DOHH2 (cell line): ENCODE measurements at regions not wholly inside any gene's neighbourhood (a gene's known extent, or its start where the extent isn't known, plus 50 kb on each side); places are given as distances from the start of the nearest gene placed in this dataset.

Experiments
- H3F3A ChIP-seq: fragments of 200-600 bp; sonication (generic), shearing (Covaris generic); 2 replicates; pipeline ENCODE4 v1.6.0; 2016; ENCODE audit warnings: antibody characterized with exemption, mild to moderate bottlenecking; ENCODE audit not compliant: control insufficient read depth, insufficient read depth
- H3K27ac ChIP-seq: fragments of 200-600 bp; sonication (generic); 2 replicates; pipeline ENCODE4 v1.5.1; 2014; ENCODE audit warnings: low read depth, mild to moderate bottlenecking, low read length, moderate library complexity
- H3K27me3 ChIP-seq: fragments of 200-600 bp; sonication (generic); 2 replicates; pipeline ENCODE4 v1.6.1; 2014; ENCODE audit warnings: mild to moderate bottlenecking, low read length, mixed read lengths; ENCODE audit not compliant: control insufficient read depth
- H3K36me3 ChIP-seq: fragments of 200-600 bp; sonication (generic); 2 replicates; pipeline ENCODE4 v1.6.1; 2014; ENCODE audit warnings: mild to moderate bottlenecking, low read length, moderate library complexity, mixed read lengths; ENCODE audit not compliant: control insufficient read depth
- H3K4me1 ChIP-seq: fragments of 200-600 bp; sonication (generic); 2 replicates; pipeline ENCODE4 v1.6.1; 2014; ENCODE audit warnings: mild to moderate bottlenecking, low read length, mixed read lengths; ENCODE audit not compliant: control insufficient read depth
- H3K4me2 ChIP-seq: fragments of 200-600 bp; sonication (generic); 2 replicates; pipeline ENCODE4 v1.6.0; 2014; ENCODE audit warnings: mild to moderate bottlenecking, low read length, moderate library complexity
- H3K4me3 ChIP-seq: fragments of 200-600 bp; sonication (generic); 2 replicates; pipeline ENCODE4 v1.5.1; 2014; ENCODE audit warnings: mild to moderate bottlenecking, low read length, mixed read lengths
- H3K79me2 ChIP-seq: fragments of 200-600 bp; sonication (generic); 2 replicates; pipeline ENCODE4 v1.6.1; 2014; ENCODE audit warnings: mild to moderate bottlenecking, low read length, mixed read lengths; ENCODE audit not compliant: control insufficient read depth
- H3K9me2 ChIP-seq: fragments of 200-600 bp; sonication (generic); replicated peaks from 2 replicates; pipeline ENCODE4 v1.6.1; 2014; ENCODE audit warnings: mild to moderate bottlenecking, low read length, mixed read lengths; ENCODE audit not compliant: control insufficient read depth
- H3K9me3 ChIP-seq: fragments of 200-600 bp; sonication (generic); 2 replicates; pipeline ENCODE4 v1.6.1; 2014; ENCODE audit warnings: antibody characterized with exemption, low read length, mixed read lengths; ENCODE audit not compliant: control insufficient read depth, insufficient read depth
- H4K20me1 ChIP-seq: fragments of 200-600 bp; sonication (generic); 2 replicates; pipeline ENCODE4 v1.6.0; 2014; ENCODE audit warnings: low read depth, mild to moderate bottlenecking, antibody characterized with exemption, low read length, moderate library complexity; ENCODE audit not compliant: control insufficient read depth, insufficient read depth
- EZH2phosphoT487 ChIP-seq: fragments of 200-600 bp; sonication (generic); IDR thresholded peaks from 2 replicates; pipeline ENCODE4 v1.6.1; 2017; ENCODE audit warnings: borderline replicate concordance, mild to moderate bottlenecking, antibody characterized with exemption, low read length, moderate library complexity, mixed read lengths
- TF ChIP-seq, protein P1 (sequence below): fragments of 200-600 bp; sonication (generic); IDR thresholded peaks from one replicate; pipeline ENCODE4 v1.5.1; 2014; ENCODE audit warnings: antibody characterized with exemption, mild to moderate bottlenecking, low read depth, low read length; ENCODE audit not compliant: poor library complexity, severe bottlenecking

DNA sequence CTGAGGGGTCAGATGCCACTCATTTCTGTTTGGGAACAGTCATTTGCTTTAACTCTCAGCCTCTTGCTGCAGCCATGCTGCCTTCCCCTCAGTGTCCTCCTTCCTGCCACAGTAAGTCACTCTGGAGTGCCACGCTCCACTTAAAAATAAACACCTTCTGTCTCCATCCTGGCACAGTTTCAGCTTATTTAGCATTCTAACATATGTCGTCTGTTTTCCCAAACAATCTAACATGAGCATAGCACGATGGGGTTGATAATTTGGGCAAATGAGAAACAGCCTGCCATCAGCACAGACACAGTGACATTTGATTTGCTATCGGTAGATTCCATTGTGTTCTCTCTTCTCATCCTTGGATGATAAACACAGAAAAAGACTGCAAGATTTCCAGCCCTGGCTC lies 768.6 kb downstream of the UQCRFS1 start:
- H3K27me3 ChIP-seq: no peaks in the 10 kb centered on the region
- no peak overlapping the region for H3K4me2 ChIP-seq
- no peaks in the 10 kb centered on the region for H3F3A ChIP-seq
- no peak overlapping the region for H3K27ac ChIP-seq
- H3K79me2 ChIP-seq: no peaks in the 10 kb centered on the region
- H3K9me3 ChIP-seq: no peaks in the 10 kb centered on the region
- no peak overlapping the region for H3K4me3 ChIP-seq
- H3K4me1 ChIP-seq: no peaks in the 10 kb centered on the region
- no peaks in the 10 kb centered on the region for H3K9me2 ChIP-seq
- no peaks in the 10 kb centered on the region for H4K20me1 ChIP-seq
- no peaks in the 10 kb centered on the region for H3K36me3 ChIP-seq
- TF ChIP-seq EZH2phosphoT487: no peak
- TF ChIP-seq, protein P1, sequence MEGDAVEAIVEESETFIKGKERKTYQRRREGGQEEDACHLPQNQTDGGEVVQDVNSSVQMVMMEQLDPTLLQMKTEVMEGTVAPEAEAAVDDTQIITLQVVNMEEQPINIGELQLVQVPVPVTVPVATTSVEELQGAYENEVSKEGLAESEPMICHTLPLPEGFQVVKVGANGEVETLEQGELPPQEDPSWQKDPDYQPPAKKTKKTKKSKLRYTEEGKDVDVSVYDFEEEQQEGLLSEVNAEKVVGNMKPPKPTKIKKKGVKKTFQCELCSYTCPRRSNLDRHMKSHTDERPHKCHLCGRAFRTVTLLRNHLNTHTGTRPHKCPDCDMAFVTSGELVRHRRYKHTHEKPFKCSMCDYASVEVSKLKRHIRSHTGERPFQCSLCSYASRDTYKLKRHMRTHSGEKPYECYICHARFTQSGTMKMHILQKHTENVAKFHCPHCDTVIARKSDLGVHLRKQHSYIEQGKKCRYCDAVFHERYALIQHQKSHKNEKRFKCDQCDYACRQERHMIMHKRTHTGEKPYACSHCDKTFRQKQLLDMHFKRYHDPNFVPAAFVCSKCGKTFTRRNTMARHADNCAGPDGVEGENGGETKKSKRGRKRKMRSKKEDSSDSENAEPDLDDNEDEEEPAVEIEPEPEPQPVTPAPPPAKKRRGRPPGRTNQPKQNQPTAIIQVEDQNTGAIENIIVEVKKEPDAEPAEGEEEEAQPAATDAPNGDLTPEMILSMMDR: no peak

DNA sequence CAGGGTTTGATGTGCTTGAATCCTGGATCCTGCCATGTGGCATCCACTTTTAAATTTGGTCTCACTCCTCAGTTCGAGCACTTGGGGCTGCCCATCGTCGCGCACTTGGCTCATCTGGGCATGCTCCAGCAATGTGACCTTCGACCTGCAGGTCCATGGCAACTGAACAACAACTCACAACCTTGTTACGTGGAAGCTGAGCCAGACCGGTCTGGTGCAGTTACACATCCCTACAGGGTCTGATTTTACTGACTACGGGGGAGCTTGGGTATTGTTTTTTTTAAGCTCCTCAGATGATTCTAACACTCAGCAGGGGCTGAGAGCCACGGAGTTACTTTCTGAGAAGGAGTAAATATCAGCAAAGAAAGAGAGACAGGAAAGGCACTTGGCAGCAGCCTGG lies 769.6 kb downstream of the UQCRFS1 start:
- Histone ChIP-seq H3K27me3 (no peaks in the 10 kb centered on the region), H3K9me3 (no peaks in the 10 kb centered on the region), H4K20me1 (no peaks in the 10 kb centered on the region), H3K27ac (no peak overlapping the region), H3K9me2 (no peaks in the 10 kb centered on the region), H3K4me1 (no peaks in the 10 kb centered on the region), H3K79me2 (no peaks in the 10 kb centered on the region), H3K4me3 (no peak overlapping the region), H3K36me3 (no peaks in the 10 kb centered on the region), H3F3A (no peaks in the 10 kb centered on the region), H3K4me2 (no peak overlapping the region)
- TF ChIP-seq EZH2phosphoT487: no peak
- TF ChIP-seq, protein P1: no peak

DNA sequence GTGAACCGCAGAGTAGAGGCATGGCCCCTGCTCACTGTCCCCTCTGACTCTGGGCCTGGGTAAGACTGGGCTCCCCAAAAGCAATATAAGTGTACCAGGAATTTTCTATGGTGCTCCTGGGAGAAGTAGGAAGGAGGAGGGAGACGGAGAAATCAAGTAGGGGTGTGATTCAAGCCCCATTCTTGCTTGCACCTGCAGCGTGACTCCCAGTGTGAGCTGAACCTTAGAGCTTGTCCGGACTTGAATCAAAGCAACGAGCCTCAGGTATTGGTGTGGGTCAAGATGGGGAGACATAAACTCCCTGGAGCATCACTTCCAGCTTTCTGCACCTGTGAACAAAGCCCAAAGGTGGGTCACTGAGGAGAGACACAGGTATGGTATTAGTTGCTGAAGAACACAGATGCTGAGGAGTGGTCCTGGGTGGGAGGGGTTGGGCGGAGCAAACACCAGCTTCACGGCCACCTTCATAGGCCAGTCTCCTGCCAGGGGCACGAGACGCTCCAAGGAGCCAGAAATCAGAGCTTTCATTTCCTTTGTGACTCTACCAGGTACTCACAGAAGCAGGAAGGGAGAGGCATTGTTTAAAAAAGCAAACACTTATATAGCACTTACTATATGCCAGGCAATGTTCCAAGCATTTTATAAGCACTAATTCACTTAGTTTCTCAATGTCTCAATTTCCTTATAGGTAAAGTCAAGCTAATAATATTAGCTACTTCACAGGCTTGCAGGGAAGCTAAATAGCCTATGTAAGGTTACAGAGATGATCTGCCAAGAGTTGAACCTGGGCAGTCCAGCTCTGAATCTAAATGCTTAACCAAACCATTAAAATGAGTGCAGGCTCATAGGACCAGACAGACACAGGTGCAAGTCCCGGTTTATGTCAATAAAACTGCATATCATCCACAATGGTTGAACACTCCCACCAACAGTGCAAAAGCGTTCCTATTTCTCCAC lies 775.3 kb downstream of the UQCRFS1 start:
- no peaks in the 10 kb centered on the region for H3K9me2 ChIP-seq
- H3K27ac ChIP-seq: no peak overlapping the region
- no peaks in the 10 kb centered on the region for H4K20me1 ChIP-seq
- H3K4me2 ChIP-seq: no peak overlapping the region
- TF ChIP-seq, protein P1: no peak
- TF ChIP-seq EZH2phosphoT487: no peak
- H3K27me3 ChIP-seq: no peaks in the 10 kb centered on the region
- H3K4me3 ChIP-seq: no peak overlapping the region
- no peaks in the 10 kb centered on the region for H3K79me2 ChIP-seq
- no peaks in the 10 kb centered on the region for H3K36me3 ChIP-seq
- H3F3A ChIP-seq: no peaks in the 10 kb centered on the region
- no peaks in the 10 kb centered on the region for H3K9me3 ChIP-seq
- no peaks in the 10 kb centered on the region for H3K4me1 ChIP-seq
